Keratinocyte (primary cell): ENCODE measurements at regions not wholly inside any gene's neighbourhood (a gene's known extent, or its start where the extent isn't known, plus 50 kb on each side); places are given as distances from the start of the nearest gene placed in this dataset.

Source experiments
- DNase-seq: peaks from one replicate; pipeline ENCODE4 v3.0.0-alpha.2; 2011; ENCODE audit warnings: low read depth, missing footprints, low spot score
- FAIRE-seq: peaks from 2 replicates; lab custom pipeline; 2011; peaks lifted over from hg19 to GRCh38; lab: Jason Lieb, UNC
- H2AFZ ChIP-seq: 2 replicates; pipeline ENCODE4 v1.6.0; 2012; ENCODE audit warnings: low read length, control low read depth, inconsistent platforms; ENCODE audit not compliant: control insufficient read depth
- H3K27ac ChIP-seq: 2 replicates; pipeline ENCODE4 v1.5.1; 2011; ENCODE audit warnings: low read length; ENCODE audit not compliant: control insufficient read depth, insufficient read depth
- H3K27me3 ChIP-seq: 3 replicates; pipeline ENCODE4 v1.6.0; 2011; ENCODE audit warnings: low read length; ENCODE audit not compliant: control insufficient read depth, insufficient read depth; ENCODE audit errors: extremely low read depth
- H3K36me3 ChIP-seq, 2 experiments: 2 replicates in 1 of 2; 3 replicates in 1 of 2; pipeline ENCODE4 v1.5.1; 2011; ENCODE audit warnings: low read length in 2 of 2, mild to moderate bottlenecking in 1 of 2; ENCODE audit not compliant: control insufficient read depth in 2 of 2, insufficient read depth in 2 of 2; ENCODE audit errors: extremely low read depth in 1 of 2
- H3K4me1 ChIP-seq: 3 replicates; pipeline ENCODE4 v1.5.1; 2011; ENCODE audit warnings: low read length; ENCODE audit not compliant: control insufficient read depth, insufficient read depth; ENCODE audit errors: extremely low read depth
- H3K4me2 ChIP-seq: 3 replicates; pipeline ENCODE4 v1.6.0; 2011; ENCODE audit warnings: low read depth, low read length; ENCODE audit not compliant: control insufficient read depth, insufficient read depth; ENCODE audit errors: extremely low read depth
- H3K4me3 ChIP-seq, 3 experiments: fragments of 200-600 bp in 1 of 3; sonication (generic) in 1 of 3; 2 replicates in 2 of 3; 3 replicates in 1 of 3; pipeline ENCODE4 v1.5.1; 2011 to 2016; ENCODE audit warnings: low read length in 3 of 3, mild to moderate bottlenecking in 3 of 3, control low read depth in 2 of 3, inconsistent platforms in 1 of 3, low read depth in 1 of 3, mixed read lengths in 1 of 3, mixed run types in 1 of 3, moderate library complexity in 1 of 3; ENCODE audit not compliant: control insufficient read depth in 2 of 3, insufficient read depth in 2 of 3; ENCODE audit errors: extremely low read depth in 1 of 3
- H3K79me2 ChIP-seq: 2 replicates; pipeline ENCODE4 v1.6.0; 2012; ENCODE audit warnings: low read length; ENCODE audit not compliant: control insufficient read depth, insufficient read depth
- H3K9ac ChIP-seq: 3 replicates; pipeline ENCODE4 v1.6.0; 2011; ENCODE audit warnings: low read length; ENCODE audit not compliant: control insufficient read depth, insufficient read depth; ENCODE audit errors: extremely low read depth
- H3K9me1 ChIP-seq: 3 replicates; pipeline ENCODE4 v1.6.0; 2011; ENCODE audit warnings: low read length; ENCODE audit not compliant: control insufficient read depth, insufficient read depth; ENCODE audit errors: extremely low read depth
- H3K9me3 ChIP-seq: 2 replicates; pipeline ENCODE4 v1.5.1; 2012; ENCODE audit warnings: low read depth, low read length; ENCODE audit not compliant: control insufficient read depth
- H4K20me1 ChIP-seq: 3 replicates; pipeline ENCODE4 v1.6.0; 2011; ENCODE audit warnings: low read length; ENCODE audit not compliant: control insufficient read depth, insufficient read depth; ENCODE audit errors: extremely low read depth
- CTCF ChIP-seq, 3 experiments: IDR thresholded peaks in 1 of 3; conservative IDR thresholded peaks in 1 of 3; optimal IDR thresholded peaks in 1 of 3; 2 replicates in 2 of 3; 3 replicates in 1 of 3; pipeline versions ENCODE3 to v1.5.1; 2011; ENCODE audit warnings: low read length in 3 of 3, mild to moderate bottlenecking in 3 of 3, moderate library complexity in 2 of 3, control low read depth in 1 of 3, inconsistent platforms in 1 of 3; ENCODE audit not compliant: insufficient read depth in 2 of 3; ENCODE audit errors: extremely low read depth in 1 of 3
- EZH2 ChIP-seq: IDR thresholded peaks from one replicate; pipeline ENCODE4 v1.6.1; 2012; ENCODE audit warnings: inconsistent platforms, mild to moderate bottlenecking, low read length, moderate library complexity
- dilution Hi-C: fragments of 300-500 bp; cut with MboI; formaldehyde crosslinking; loops from one replicate; pipeline ENCODE4 v1.7.0; 2020; ENCODE audit warnings: low sequenced_read_pairs; ENCODE audit not compliant: extremely low pct_ligation_motif_present

- Histone ChIP-seq H3K9me3 (peaks cover 5% of the 10 kb centered on the region), H4K20me1 (no peaks in the 10 kb centered on the region), H3K36me3 (no peaks in the 10 kb centered on the region), H3K4me3 (no peak overlapping the region), H3K27me3 (no peaks in the 10 kb centered on the region), H3K4me2 (no peak overlapping the region), H2AFZ (no peak overlapping the region), H3K9me1 (no peaks in the 10 kb centered on the region), H3K9ac (no peak overlapping the region), H3K79me2 (no peaks in the 10 kb centered on the region), H3K27ac (no peak overlapping the region), H3K4me1 (peaks cover 27% of the 10 kb centered on the region)
- no peak for DNase-seq
- TF ChIP-seq EZH2, result no peak
- no peak for TF ChIP-seq CTCF (optimal IDR thresholded peaks at IDR 0.05 in 1 of 3, IDR thresholded peaks at IDR 0.05 in 1 of 3, conservative IDR thresholded peaks at IDR 0.05 in 1 of 3; ENCODE audit: extremely low read depth in 1 of 3, insufficient read depth in 2 of 3, low read length in 3 of 3)
- dilution Hi-C loops, result no loop called here
- FAIRE-seq, result no peak
Measured at GRCh38 chr1:5650283-5651026, 341.8 kb downstream of the NPHP4 start.

GRCh38 chr1:5649795-5650194, 342.4 kb downstream of the NPHP4 start:
- Histone ChIP-seq H2AFZ (no peak overlapping the region), H3K27ac (no peak overlapping the region), H3K9me1 (no peaks in the 10 kb centered on the region), H3K4me1 (peaks cover 27% of the 10 kb centered on the region), H3K4me2 (no peak overlapping the region), H3K4me3 (no peak overlapping the region), H3K27me3 (no peaks in the 10 kb centered on the region), H3K36me3 (no peaks in the 10 kb centered on the region), H4K20me1 (no peaks in the 10 kb centered on the region), H3K9ac (no peak overlapping the region), H3K9me3 (peaks cover 10% of the 10 kb centered on the region), H3K79me2 (no peaks in the 10 kb centered on the region)
- TF ChIP-seq EZH2, result no peak
- no peak for TF ChIP-seq CTCF (optimal IDR thresholded peaks at IDR 0.05 in 1 of 3, IDR thresholded peaks at IDR 0.05 in 1 of 3, conservative IDR thresholded peaks at IDR 0.05 in 1 of 3; ENCODE audit: extremely low read depth in 1 of 3, insufficient read depth in 2 of 3, low read length in 3 of 3)
- dilution Hi-C loops, result no loop called here
- DNase-seq (no peak), FAIRE-seq (no peak)
